Panc1 (cell line): ENCODE measurements at regions not wholly inside any gene's neighbourhood (a gene's known extent, or its start where the extent isn't known, plus 50 kb on each side); places are given as distances from the start of the nearest gene placed in this dataset.

Experiments used
- ATAC-seq: fragments of 200-7000 bp; cut with Tn5 transposase; 2 replicates; pipeline ENCODE4 v1.9.1; 2020; ENCODE audit warnings: mild to moderate bottlenecking, moderate library complexity
- BruUV-seq: library from RNA; stranded (reverse); fragments of 400-500 nt; replicated peaks from 2 replicates; lab custom pipeline; 2021; lab: Mats Ljungman, UMichigan
- CTCF ChIA-PET: fragments of 300-600 bp; sonication (Branson Sonifier 250); formaldehyde crosslinking; loops from one replicate; lab custom pipeline; 2022; ENCODE audit warnings: antibody characterized with exemption; lab: Charles Lee
- POLR2A ChIA-PET: fragments of 300-600 bp; sonication (Branson Sonifier 250); formaldehyde crosslinking; loops from one replicate; lab custom pipeline; 2022; ENCODE audit warnings: antibody characterized with exemption; lab: Charles Lee
- DNase-seq: peaks from one replicate; pipeline ENCODE4 v3.0.0-alpha.2; 2010; ENCODE audit warnings: low read depth, low spot score
- H3K27ac ChIP-seq: 2 replicates; pipeline ENCODE4 v1.5.1; 2011; ENCODE audit warnings: mild to moderate bottlenecking, low read length, inconsistent platforms
- H3K27me3 ChIP-seq: fragments of 200-500 bp; sonication (Bioruptor generic); 2 replicates; pipeline ENCODE4 v1.6.0; 2014; ENCODE audit warnings: low read length, inconsistent platforms; ENCODE audit not compliant: control insufficient read depth, insufficient read depth
- H3K36me3 ChIP-seq: fragments of 200-500 bp; sonication (Bioruptor generic); 2 replicates; pipeline ENCODE4 v1.5.1; 2014; ENCODE audit warnings: inconsistent platforms, mild to moderate bottlenecking, low read length, moderate library complexity; ENCODE audit not compliant: control insufficient read depth, insufficient read depth
- H3K4me1 ChIP-seq: 2 replicates; pipeline ENCODE4 v1.5.1; 2011; ENCODE audit warnings: inconsistent platforms, mild to moderate bottlenecking, low read length, moderate library complexity; ENCODE audit not compliant: control insufficient read depth, insufficient read depth
- H3K4me3 ChIP-seq, 2 experiments: 2 replicates each; pipeline ENCODE4 v1.5.1; 2011 to 2012; ENCODE audit warnings: low read depth in 2 of 2, low read length in 2 of 2, mild to moderate bottlenecking in 2 of 2, inconsistent platforms in 1 of 2, moderate library complexity in 1 of 2
- H3K9me3 ChIP-seq: fragments of 200-500 bp; sonication (Bioruptor generic); 2 replicates; pipeline ENCODE4 v1.5.1; 2014; ENCODE audit warnings: low read depth, mild to moderate bottlenecking, inconsistent platforms, low read length, moderate library complexity; ENCODE audit not compliant: control insufficient read depth, insufficient read depth
- CTCF ChIP-seq: fragments of 450-650 bp; IDR thresholded peaks from 2 replicates; pipeline ENCODE4 v1.5.1; 2017; ENCODE audit warnings: mild to moderate bottlenecking
- POLR2AphosphoS5 ChIP-seq: IDR thresholded peaks from 2 replicates; pipeline ENCODE4 v1.6.1; 2012; ENCODE audit warnings: mild to moderate bottlenecking, low read depth, low read length, moderate library complexity
- REST ChIP-seq, 2 experiments: IDR thresholded peaks; 2 replicates each; pipeline ENCODE4 v1.6.1; 2011 to 2012; ENCODE audit warnings: low read depth in 2 of 2, control low read depth in 1 of 2, low read length in 1 of 2, mild to moderate bottlenecking in 1 of 2, moderate library complexity in 1 of 2; ENCODE audit not compliant: insufficient read depth in 1 of 2
- SIN3A ChIP-seq: IDR thresholded peaks from 2 replicates; pipeline ENCODE4 v1.6.1; 2012; ENCODE audit warnings: low read depth, mild to moderate bottlenecking, low read length, moderate library complexity, borderline replicate concordance; ENCODE audit not compliant: insufficient read depth
- TCF7L2 ChIP-seq: IDR thresholded peaks from 2 replicates; pipeline ENCODE4 v1.6.1; 2011; ENCODE audit warnings: mild to moderate bottlenecking, low read depth, low read length, inconsistent platforms
- in situ Hi-C: cut with HindIII; loops from 2 replicates; pipeline ENCODE4 v1.10.0; 2016; ENCODE audit warnings: low sequenced_read_pairs, low pct_unique_long_range_greater_than_20kb
- intact Hi-C: fragments of 100-400 bp; cut with micrococcal nuclease; formaldehyde crosslinking; loops from one replicate; pipeline ENCODE4 v1.10.0; 2022; ENCODE audit not compliant: unreplicated experiment

- DNase-seq = no peak
- ATAC-seq = no peak
- H3K27me3 ChIP-seq = no peaks in the 10 kb centered on the region
- TF ChIP-seq REST (IDR thresholded peaks at IDR 0.05; ENCODE audit: insufficient read depth in 1 of 2, low read depth in 2 of 2, low read length in 1 of 2) (no peak), TCF7L2 (no peak), CTCF (no peak), SIN3A (no peak), POLR2AphosphoS5 (no peak)
- peaks cover 14% of the 10 kb centered on the region for H3K4me1 ChIP-seq
- H3K4me3 ChIP-seq = no peak overlapping the region
- CTCF ChIA-PET = no interaction called here
- H3K27ac ChIP-seq = no peak overlapping the region
- H3K36me3 ChIP-seq = no peaks in the 10 kb centered on the region
- BruUV-seq = no TSS peak
- POLR2A ChIA-PET = no interaction called here
- no peaks in the 10 kb centered on the region for H3K9me3 ChIP-seq
- in situ Hi-C loops = no loop called here
- intact Hi-C loops = no loop called here
Observed at GRCh38 chr15:70573121-70573850, 190.1 kb downstream of the UACA start.

GRCh38 chr15:70569714-70570231 lies 193.6 kb downstream of the UACA start:
- peak overlapping the region; percentile 35; the same call in 1 of the 2 replicates for H3K27ac ChIP-seq
- no peaks in the 10 kb centered on the region for H3K27me3 ChIP-seq
- no peak for DNase-seq
- no peaks in the 10 kb centered on the region for H3K36me3 ChIP-seq
- no TSS peak for BruUV-seq
- no peak overlapping the region for H3K4me3 ChIP-seq
- CTCF ChIA-PET = interaction anchor here (0.5 to 1.0 kb wide), 2 partner anchors 15 to 720 kb away, joined by 3 read pairs; no protein-coding TSS in a partner anchor
- POLR2A ChIA-PET = interaction anchor here (0.5 kb wide), 1 partner anchor 1106 kb away, joined by 3 read pairs; no protein-coding TSS in a partner anchor
- intact Hi-C loops = no loop called here
- TF ChIP-seq POLR2AphosphoS5 (no peak), CTCF (no peak)
- H3K4me1 ChIP-seq = peaks cover 21% of the 10 kb centered on the region
- no peaks in the 10 kb centered on the region for H3K9me3 ChIP-seq
- in situ Hi-C loops = no loop called here
- ATAC-seq = peak; percentile 69
